ENCODE measurements at regions not wholly inside any gene's neighbourhood (a gene's known extent, or its start where the extent isn't known, plus 50 kb on each side); places are given as distances from the start of the nearest gene placed in this dataset.

DNA sequence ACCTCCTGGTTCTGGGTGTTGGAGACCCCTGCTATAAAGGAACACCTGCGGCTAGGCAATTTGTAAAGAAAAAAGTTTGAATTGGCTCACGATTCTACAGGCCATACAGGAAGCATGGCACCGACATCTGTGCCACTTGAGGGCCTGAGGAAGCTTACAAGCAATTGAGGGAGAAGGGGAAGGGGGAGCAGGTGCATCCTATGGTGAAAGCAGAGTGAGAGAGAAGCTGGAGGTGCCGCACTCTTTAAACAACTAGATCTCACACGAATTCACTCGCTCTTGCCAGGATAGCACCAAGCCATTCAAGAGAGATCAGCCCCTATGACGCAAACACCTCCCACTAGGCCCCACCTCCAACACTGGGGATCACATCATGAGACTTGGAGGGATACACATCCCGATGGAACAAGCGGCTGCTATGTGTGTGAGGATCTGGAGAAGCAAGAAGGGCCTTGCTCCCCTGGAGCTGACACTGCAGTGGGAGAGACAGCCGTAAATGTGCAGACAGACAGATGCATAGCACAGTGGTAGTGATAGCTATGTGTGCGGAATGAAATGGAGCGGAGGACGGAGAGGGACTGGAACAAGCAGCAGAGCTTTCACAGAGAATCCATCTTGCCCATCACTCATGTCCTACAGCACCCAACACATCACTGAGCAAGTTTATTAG, 60.7 kb upstream of the HELT start:
- no peaks in the 10 kb centered on the region for H3K4me1 ChIP-seq (ENCODE audit: insufficient read depth)
- TF ChIP-seq EP300 (IDR thresholded peaks at IDR 0.05) (no peak), POLR2A (IDR thresholded peaks at IDR 0.05) (no peak)
- TF ChIP-seq, protein P1, sequence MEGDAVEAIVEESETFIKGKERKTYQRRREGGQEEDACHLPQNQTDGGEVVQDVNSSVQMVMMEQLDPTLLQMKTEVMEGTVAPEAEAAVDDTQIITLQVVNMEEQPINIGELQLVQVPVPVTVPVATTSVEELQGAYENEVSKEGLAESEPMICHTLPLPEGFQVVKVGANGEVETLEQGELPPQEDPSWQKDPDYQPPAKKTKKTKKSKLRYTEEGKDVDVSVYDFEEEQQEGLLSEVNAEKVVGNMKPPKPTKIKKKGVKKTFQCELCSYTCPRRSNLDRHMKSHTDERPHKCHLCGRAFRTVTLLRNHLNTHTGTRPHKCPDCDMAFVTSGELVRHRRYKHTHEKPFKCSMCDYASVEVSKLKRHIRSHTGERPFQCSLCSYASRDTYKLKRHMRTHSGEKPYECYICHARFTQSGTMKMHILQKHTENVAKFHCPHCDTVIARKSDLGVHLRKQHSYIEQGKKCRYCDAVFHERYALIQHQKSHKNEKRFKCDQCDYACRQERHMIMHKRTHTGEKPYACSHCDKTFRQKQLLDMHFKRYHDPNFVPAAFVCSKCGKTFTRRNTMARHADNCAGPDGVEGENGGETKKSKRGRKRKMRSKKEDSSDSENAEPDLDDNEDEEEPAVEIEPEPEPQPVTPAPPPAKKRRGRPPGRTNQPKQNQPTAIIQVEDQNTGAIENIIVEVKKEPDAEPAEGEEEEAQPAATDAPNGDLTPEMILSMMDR (IDR thresholded peaks at IDR 0.05), result no peak
- H3K4me3 ChIP-seq, result no peak overlapping the region
- DNase-seq, result no peak
- no peaks in the 10 kb centered on the region for H3K36me3 ChIP-seq
- H3K27ac ChIP-seq, result no peak overlapping the region
- intact Hi-C loops (cut with DNase I), result no loop called here
- H3K27me3 ChIP-seq, result no peaks in the 10 kb centered on the region
- H3K9me3 ChIP-seq, result no peaks in the 10 kb centered on the region
- 86 to 88% (median 87%) methylated on average over 13 of the region's 13 CpGs for WGBS, 3 donors

DNA sequence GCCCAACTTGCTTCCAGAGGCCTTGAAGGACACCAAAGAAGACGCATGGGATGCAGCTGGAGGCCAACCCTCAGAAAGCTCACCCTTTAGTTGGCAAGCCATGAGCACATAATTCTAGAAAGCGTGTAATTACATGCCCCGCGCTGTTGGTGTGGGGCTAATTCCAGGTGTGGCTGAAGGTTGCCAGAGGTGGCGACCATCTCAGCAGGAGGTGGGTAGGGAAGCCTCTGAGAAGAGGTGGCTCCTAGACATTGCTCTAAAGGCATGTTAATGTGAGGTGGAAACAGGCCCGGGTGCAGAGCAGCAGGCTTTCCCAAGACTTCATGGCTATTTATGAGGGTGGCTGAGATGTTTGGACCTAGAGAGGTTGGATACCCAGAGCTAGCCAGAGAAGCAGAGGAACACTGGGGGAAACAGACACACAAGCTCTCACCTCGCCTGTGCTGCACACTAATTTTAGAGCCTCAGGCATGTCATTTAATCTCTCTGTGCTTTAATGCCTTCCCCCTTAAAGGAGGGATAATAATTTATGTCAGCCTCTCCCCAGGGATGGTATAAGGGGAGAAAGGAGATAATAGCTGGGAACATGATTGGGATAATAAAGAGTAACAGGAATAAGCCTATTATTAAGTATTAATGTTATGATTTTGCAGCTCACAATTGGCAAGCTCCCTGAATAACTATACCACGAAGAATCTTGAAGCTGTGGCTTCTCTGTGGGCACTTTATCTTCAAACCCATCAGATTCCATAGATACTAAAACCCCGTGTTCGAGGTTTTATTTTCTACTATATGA, 60.0 kb upstream of the HELT start:
- H3K9me3 ChIP-seq, result no peaks in the 10 kb centered on the region
- H3K4me3 ChIP-seq, result no peak overlapping the region
- H3K4me1 ChIP-seq (ENCODE audit: insufficient read depth), result no peaks in the 10 kb centered on the region
- H3K27me3 ChIP-seq, result no peaks in the 10 kb centered on the region
- TF ChIP-seq, protein P1 (IDR thresholded peaks at IDR 0.05), result no peak
- TF ChIP-seq POLR2A (IDR thresholded peaks at IDR 0.05) (no peak), EP300 (IDR thresholded peaks at IDR 0.05) (no peak)
- intact Hi-C loops (cut with DNase I), result no loop called here
- no peak for DNase-seq
- H3K27ac ChIP-seq, result no peak overlapping the region
- H3K36me3 ChIP-seq, result no peaks in the 10 kb centered on the region
- 67 to 78% (median 73%) methylated on average over 10 of the region's 10 CpGs for WGBS, 3 donors

DNA sequence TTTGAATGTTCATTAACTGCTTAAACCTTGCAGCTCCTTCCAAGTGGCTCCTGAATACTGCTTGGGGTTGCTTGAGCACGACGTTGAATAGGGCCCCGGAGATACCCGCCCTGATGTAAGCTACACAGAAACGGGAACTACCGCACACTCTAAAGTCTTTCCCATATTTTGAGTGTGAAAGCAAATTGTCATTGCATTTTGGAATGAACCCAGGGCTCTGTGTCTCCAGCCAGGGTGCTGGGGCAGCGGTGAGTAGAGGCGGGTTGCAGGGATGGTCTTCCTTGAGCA, 59.4 kb upstream of the HELT start:
- DNase-seq, result no peak
- Histone ChIP-seq H3K27ac (no peak overlapping the region), H3K4me3 (no peak overlapping the region), H3K36me3 (no peaks in the 10 kb centered on the region), H3K27me3 (no peaks in the 10 kb centered on the region), H3K4me1 (ENCODE audit: insufficient read depth) (no peaks in the 10 kb centered on the region), H3K9me3 (no peaks in the 10 kb centered on the region)
- intact Hi-C loops (cut with DNase I), result no loop called here
- 87 to 94% (median 90%) methylated on average over 8 of the region's 8 CpGs for WGBS, 3 donors
- TF ChIP-seq POLR2A (IDR thresholded peaks at IDR 0.05), result no peak
- TF ChIP-seq, protein P1 (IDR thresholded peaks at IDR 0.05), result no peak
- TF ChIP-seq EP300 (IDR thresholded peaks at IDR 0.05), result no peak

DNA sequence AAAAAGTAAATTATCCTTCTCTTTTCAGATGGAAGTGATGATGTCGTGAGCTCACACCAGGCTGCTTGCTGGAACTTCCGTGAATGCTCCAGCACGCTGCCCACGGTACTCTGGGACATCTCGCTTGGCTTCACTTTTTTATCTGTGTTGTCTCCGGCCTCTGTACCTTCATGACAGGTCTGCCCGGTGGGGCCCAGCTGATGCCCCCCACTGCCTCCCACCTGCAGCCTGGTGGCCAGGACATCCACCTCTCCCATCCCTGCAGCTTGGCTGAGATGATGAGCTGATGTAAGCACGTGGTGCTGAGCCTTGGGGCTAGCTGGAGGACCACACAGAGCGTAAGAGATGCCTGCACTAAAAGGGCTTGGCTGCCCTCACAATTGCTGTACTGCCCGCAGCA, 59.0 kb upstream of the HELT start:
- no peaks in the 10 kb centered on the region for H3K27me3 ChIP-seq
- H3K27ac ChIP-seq, result no peak overlapping the region
- no peak for DNase-seq
- H3K9me3 ChIP-seq, result no peaks in the 10 kb centered on the region
- no peaks in the 10 kb centered on the region for H3K4me1 ChIP-seq (ENCODE audit: insufficient read depth)
- TF ChIP-seq, protein P1 (IDR thresholded peaks at IDR 0.05), result no peak
- TF ChIP-seq POLR2A (IDR thresholded peaks at IDR 0.05) (no peak), EP300 (IDR thresholded peaks at IDR 0.05) (no peak)
- intact Hi-C loops (cut with DNase I), result no loop called here
- no peaks in the 10 kb centered on the region for H3K36me3 ChIP-seq
- whole genome bisulfite sequencing, 3 donors, result 82 to 88% (median 85%) methylated on average over 10 of the region's 10 CpGs
- H3K4me3 ChIP-seq, result no peak overlapping the region

Measured in ovary (tissue), 7 donors.